ENCODE measurements at regions not wholly inside any gene's neighbourhood (a gene's known extent, or its start where the extent isn't known, plus 50 kb on each side); places are given as distances from the start of the nearest gene placed in this dataset.

- no peak for TF ChIP-seq CTCF (IDR thresholded peaks at IDR 0.05; ENCODE audit: unreplicated experiment)
- intact Hi-C loops (cut with micrococcal nuclease) = no loop called here
- no TSS peak for BruUV-seq (replicated peaks)
- H3K27me3 Mint-ChIP-seq (ENCODE audit: insufficient read depth, unreplicated experiment) = no peaks in the 10 kb centered on the region
- ChIA-PET CTCF (interaction anchor here (0.6 kb wide), 1 partner anchor 936 kb away, joined by 3 read pairs; no protein-coding TSS in a partner anchor), POLR2A (interaction anchor here (0.9 to 1.1 kb wide), 2 partner anchors 14 to 17 kb away, joined by 3 to 4 read pairs; no protein-coding TSS in a partner anchor)
- DNase-seq (ENCODE audit: unreplicated experiment) = no peak
- H3K36me3 Mint-ChIP-seq (ENCODE audit: insufficient read depth, unreplicated experiment) = no peaks in the 10 kb centered on the region
- H3K4me3 Mint-ChIP-seq (ENCODE audit: unreplicated experiment) = no peak overlapping the region
- peaks cover 16% of the 10 kb centered on the region for H3K4me1 Mint-ChIP-seq (ENCODE audit: insufficient read depth, unreplicated experiment)
- H3K9me3 Mint-ChIP-seq (ENCODE audit: unreplicated experiment) = no peaks in the 10 kb centered on the region
- no peak overlapping the region for H3K27ac Mint-ChIP-seq (ENCODE audit: low read depth, unreplicated experiment)
Observed at GRCh38 chr12:114981036-114981435, 297.1 kb upstream of the TBX3 start.

GRCh38 chr12:114976959-114977358 lies 293.0 kb upstream of the TBX3 start:
- ChIA-PET CTCF (no interaction called here), POLR2A (no interaction called here)
- BruUV-seq (replicated peaks) = no TSS peak
- peak; percentile 70 for DNase-seq (ENCODE audit: unreplicated experiment)
- H3K9me3 Mint-ChIP-seq (ENCODE audit: unreplicated experiment) = no peaks in the 10 kb centered on the region
- no peaks in the 10 kb centered on the region for H3K27me3 Mint-ChIP-seq (ENCODE audit: insufficient read depth, unreplicated experiment)
- TF ChIP-seq CTCF (IDR thresholded peaks at IDR 0.05; ENCODE audit: unreplicated experiment) = no peak
- no peak overlapping the region for H3K27ac Mint-ChIP-seq (ENCODE audit: low read depth, unreplicated experiment)
- H3K36me3 Mint-ChIP-seq (ENCODE audit: insufficient read depth, unreplicated experiment) = no peaks in the 10 kb centered on the region
- intact Hi-C loops (cut with micrococcal nuclease) = no loop called here
- peaks cover 17% of the 10 kb centered on the region for H3K4me1 Mint-ChIP-seq (ENCODE audit: insufficient read depth, unreplicated experiment)
- H3K4me3 Mint-ChIP-seq (ENCODE audit: unreplicated experiment) = no peak overlapping the region

GRCh38 chr12:114976372-114976771 lies 292.4 kb upstream of the TBX3 start:
- H3K36me3 Mint-ChIP-seq (ENCODE audit: insufficient read depth, unreplicated experiment) = no peaks in the 10 kb centered on the region
- H3K27me3 Mint-ChIP-seq (ENCODE audit: insufficient read depth, unreplicated experiment) = no peaks in the 10 kb centered on the region
- BruUV-seq (replicated peaks) = no TSS peak
- H3K4me3 Mint-ChIP-seq (ENCODE audit: unreplicated experiment) = no peak overlapping the region
- POLR2A ChIA-PET = no interaction called here
- no peak overlapping the region for H3K27ac Mint-ChIP-seq (ENCODE audit: low read depth, unreplicated experiment)
- no peak for DNase-seq (ENCODE audit: unreplicated experiment)
- peaks cover 17% of the 10 kb centered on the region for H3K4me1 Mint-ChIP-seq (ENCODE audit: insufficient read depth, unreplicated experiment)
- H3K9me3 Mint-ChIP-seq (ENCODE audit: unreplicated experiment) = no peaks in the 10 kb centered on the region
- no peak for TF ChIP-seq CTCF (IDR thresholded peaks at IDR 0.05; ENCODE audit: unreplicated experiment)
- intact Hi-C loops (cut with micrococcal nuclease) = no loop called here
- CTCF ChIA-PET = interaction anchor here (0.6 to 1.3 kb wide), 2 partner anchors 12 to 503 kb away, joined by 3 read pairs; no protein-coding TSS in a partner anchor

- no peak overlapping the region for H3K4me3 Mint-ChIP-seq (ENCODE audit: unreplicated experiment)
- no peaks in the 10 kb centered on the region for H3K9me3 Mint-ChIP-seq (ENCODE audit: unreplicated experiment)
- H3K4me1 Mint-ChIP-seq (ENCODE audit: insufficient read depth, unreplicated experiment) = peaks cover 17% of the 10 kb centered on the region
- H3K27ac Mint-ChIP-seq (ENCODE audit: low read depth, unreplicated experiment) = no peak overlapping the region
- intact Hi-C loops (cut with micrococcal nuclease) = no loop called here
- H3K36me3 Mint-ChIP-seq (ENCODE audit: insufficient read depth, unreplicated experiment) = no peaks in the 10 kb centered on the region
- no peak for DNase-seq (ENCODE audit: unreplicated experiment)
- TF ChIP-seq CTCF (IDR thresholded peaks at IDR 0.05; ENCODE audit: unreplicated experiment) = no peak
- ChIA-PET CTCF (interaction anchor here (0.6 to 1.3 kb wide), 3 partner anchors 9 to 503 kb away, joined by 3 read pairs; no protein-coding TSS in a partner anchor), POLR2A (no interaction called here)
- no peaks in the 10 kb centered on the region for H3K27me3 Mint-ChIP-seq (ENCODE audit: insufficient read depth, unreplicated experiment)
- no TSS peak for BruUV-seq (replicated peaks)
Observed at GRCh38 chr12:114975640-114976310, 291.8 kb upstream of the TBX3 start.
